SK-N-SH treated with all-trans-retinoic acid at 6 μM for 48 hours (cell line): ENCODE measurements at regions not wholly inside any gene's neighbourhood (a gene's known extent, or its start where the extent isn't known, plus 50 kb on each side); places are given as distances from the start of the nearest gene placed in this dataset.

ENCODE experiments used
- ARNTL ChIP-seq: fragments of 450-650 bp; formaldehyde crosslinking; IDR thresholded peaks from 2 replicates; pipeline ENCODE4 v1.5.0; 2020; ENCODE audit warnings: low read depth, mild to moderate bottlenecking, moderate library complexity, borderline replicate concordance
- BACH2 ChIP-seq: fragments of 250-450 bp; sonication (Bioruptor Pico); IDR thresholded peaks from 2 replicates; pipeline ENCODE4 v1.9.0; 2021; ENCODE audit warnings: mild to moderate bottlenecking, borderline replicate concordance
- GLIS3 ChIP-seq: fragments of 250-450 bp; sonication (Bioruptor Pico); IDR thresholded peaks from 2 replicates; pipeline ENCODE4 v1.5.0; 2020; ENCODE audit warnings: mild to moderate bottlenecking, moderate library complexity
- OSR1 ChIP-seq: fragments of 250-450 bp; sonication (Bioruptor Pico); IDR thresholded peaks from 2 replicates; pipeline ENCODE4 v1.8.0; 2022; ENCODE audit warnings: moderate library complexity, mild to moderate bottlenecking, inconsistent platforms
- PPARA ChIP-seq: fragments of 250-450 bp; sonication (Bioruptor Pico); IDR thresholded peaks from 2 replicates; pipeline ENCODE4 v1.5.0; 2020; ENCODE audit warnings: mild to moderate bottlenecking, borderline replicate concordance
- RARB ChIP-seq: fragments of 250-450 bp; sonication (Bioruptor Pico); IDR thresholded peaks from 2 replicates; pipeline ENCODE4 v1.8.0; 2021; ENCODE audit warnings: mild to moderate bottlenecking, moderate library complexity
- SNAI2 ChIP-seq: fragments of 250-450 bp; sonication (Bioruptor Pico); IDR thresholded peaks from 2 replicates; pipeline ENCODE4 v1.5.0; 2020; ENCODE audit warnings: mild to moderate bottlenecking, moderate library complexity
- ZFP3 ChIP-seq: fragments of 250-450 bp; sonication (Bioruptor Pico); IDR thresholded peaks from 2 replicates; pipeline ENCODE4 v1.5.0; 2020; ENCODE audit warnings: mild to moderate bottlenecking, moderate library complexity
- ZFP30 ChIP-seq: fragments of 450-650 bp; formaldehyde crosslinking; IDR thresholded peaks from 2 replicates; pipeline ENCODE4 v1.5.0; 2022; ENCODE audit warnings: mild to moderate bottlenecking, moderate library complexity
- ZNF8 ChIP-seq: fragments of 450-650 bp; formaldehyde crosslinking; IDR thresholded peaks from 2 replicates; pipeline ENCODE4 v1.5.0; 2020; ENCODE audit warnings: mild to moderate bottlenecking, moderate library complexity
- TF ChIP-seq, protein P1 (sequence below): fragments of 250-450 bp; sonication (Bioruptor Pico); IDR thresholded peaks from 2 replicates; pipeline ENCODE4 v1.5.1; 2021; ENCODE audit warnings: mild to moderate bottlenecking, moderate library complexity
- TF ChIP-seq, protein P2 (sequence below): fragments of 250-450 bp; sonication (Bioruptor Pico); IDR thresholded peaks from 2 replicates; pipeline ENCODE4 v1.8.0; 2020; ENCODE audit warnings: mild to moderate bottlenecking, moderate library complexity, borderline replicate concordance

GRCh38 chr2:236932831-236933361 lies 152.8 kb upstream of the COPS8 start:
- TF ChIP-seq ARNTL (CRISPR knock-in tag) (no peak), RARB (CRISPR knock-in tag) (no peak), OSR1 (CRISPR knock-in tag) (no peak), ZFP30 (CRISPR knock-in tag) (no peak), ZFP3 (CRISPR knock-in tag) (no peak), SNAI2 (CRISPR knock-in tag) (no peak), BACH2 (CRISPR knock-in tag) (no peak), PPARA (CRISPR knock-in tag) (no peak), GLIS3 (no peak), ZNF8 (CRISPR knock-in tag) (no peak)
- TF ChIP-seq, protein P1, sequence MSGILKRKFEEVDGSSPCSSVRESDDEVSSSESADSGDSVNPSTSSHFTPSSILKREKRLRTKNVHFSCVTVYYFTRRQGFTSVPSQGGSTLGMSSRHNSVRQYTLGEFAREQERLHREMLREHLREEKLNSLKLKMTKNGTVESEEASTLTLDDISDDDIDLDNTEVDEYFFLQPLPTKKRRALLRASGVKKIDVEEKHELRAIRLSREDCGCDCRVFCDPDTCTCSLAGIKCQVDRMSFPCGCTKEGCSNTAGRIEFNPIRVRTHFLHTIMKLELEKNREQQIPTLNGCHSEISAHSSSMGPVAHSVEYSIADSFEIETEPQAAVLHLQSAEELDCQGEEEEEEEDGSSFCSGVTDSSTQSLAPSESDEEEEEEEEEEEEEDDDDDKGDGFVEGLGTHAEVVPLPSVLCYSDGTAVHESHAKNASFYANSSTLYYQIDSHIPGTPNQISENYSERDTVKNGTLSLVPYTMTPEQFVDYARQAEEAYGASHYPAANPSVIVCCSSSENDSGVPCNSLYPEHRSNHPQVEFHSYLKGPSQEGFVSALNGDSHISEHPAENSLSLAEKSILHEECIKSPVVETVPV (CRISPR knock-in tag), result no peak
- TF ChIP-seq, protein P2, sequence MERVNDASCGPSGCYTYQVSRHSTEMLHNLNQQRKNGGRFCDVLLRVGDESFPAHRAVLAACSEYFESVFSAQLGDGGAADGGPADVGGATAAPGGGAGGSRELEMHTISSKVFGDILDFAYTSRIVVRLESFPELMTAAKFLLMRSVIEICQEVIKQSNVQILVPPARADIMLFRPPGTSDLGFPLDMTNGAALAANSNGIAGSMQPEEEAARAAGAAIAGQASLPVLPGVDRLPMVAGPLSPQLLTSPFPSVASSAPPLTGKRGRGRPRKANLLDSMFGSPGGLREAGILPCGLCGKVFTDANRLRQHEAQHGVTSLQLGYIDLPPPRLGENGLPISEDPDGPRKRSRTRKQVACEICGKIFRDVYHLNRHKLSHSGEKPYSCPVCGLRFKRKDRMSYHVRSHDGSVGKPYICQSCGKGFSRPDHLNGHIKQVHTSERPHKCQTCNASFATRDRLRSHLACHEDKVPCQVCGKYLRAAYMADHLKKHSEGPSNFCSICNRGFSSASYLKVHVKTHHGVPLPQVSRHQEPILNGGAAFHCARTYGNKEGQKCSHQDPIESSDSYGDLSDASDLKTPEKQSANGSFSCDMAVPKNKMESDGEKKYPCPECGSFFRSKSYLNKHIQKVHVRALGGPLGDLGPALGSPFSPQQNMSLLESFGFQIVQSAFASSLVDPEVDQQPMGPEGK (CRISPR knock-in tag), result no peak
